Activated CD8-positive, alpha-beta memory T cell treated with anti-CD3 and anti-CD28 coated beads, Interleukin-2, amount 50 U/mL, for 24 hours (primary cell): ENCODE measurements at regions not wholly inside any gene's neighbourhood (a gene's known extent, or its start where the extent isn't known, plus 50 kb on each side); places are given as distances from the start of the nearest gene placed in this dataset.
"Not testable (repeated sequence)": the region's sequence is repeated elsewhere in the genome, so short reads cannot be mapped to it uniquely, and the experiment has no call there.

Experiments
- DNase-seq: peaks from one replicate; pipeline ENCODE4 v3.0.0-alpha.2; 2020; ENCODE audit errors: extremely low read depth

GRCh38 chr7:142440906-142441411 is 183.1 kb upstream of the PRSS58 start:
- no peak for DNase-seq

- no peak for DNase-seq
These were observed 182.5 kb upstream of the PRSS58 start for GRCh38 chr7:142440219-142440905.

GRCh38 chr7:142439739-142440138 is 181.9 kb upstream of the PRSS58 start:
- DNase-seq = no peak

GRCh38 chr7:142438923-142439515 is 181.2 kb upstream of the PRSS58 start:
- no peak for DNase-seq

DNA sequence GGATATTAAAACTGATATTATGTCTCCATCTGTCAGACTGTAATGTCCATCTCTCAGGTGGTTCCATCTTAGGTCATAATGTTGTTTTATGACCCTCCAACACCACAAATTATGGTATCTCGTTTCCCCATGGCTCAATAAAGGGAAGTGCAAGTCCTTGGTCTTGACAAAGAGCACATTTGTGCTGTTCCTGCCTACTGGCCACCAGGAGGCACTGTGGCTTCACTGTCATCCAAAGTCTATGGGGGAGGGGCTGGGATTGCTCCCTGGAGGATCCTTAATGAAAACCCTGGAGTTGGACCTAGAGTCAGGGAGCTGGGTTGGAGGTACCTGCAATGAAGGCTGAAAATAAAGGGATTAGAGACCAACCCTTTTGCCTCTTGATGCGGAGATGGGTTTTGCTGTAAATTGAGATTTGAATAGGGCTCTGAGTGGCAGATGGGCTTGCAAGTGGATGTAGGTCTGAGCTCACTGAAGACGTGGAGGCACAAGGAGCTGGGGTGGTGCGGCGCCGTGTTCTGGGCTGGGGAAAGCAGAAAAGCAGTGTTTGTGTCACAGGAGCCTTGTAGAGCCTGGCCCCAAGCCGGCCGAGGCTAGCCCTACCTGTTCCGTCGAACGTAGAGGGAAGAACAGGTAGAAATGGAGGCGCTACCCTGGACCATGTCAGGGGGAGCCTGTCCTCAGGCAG is 180.5 kb upstream of the PRSS58 start:
- no peak for DNase-seq

DNA sequence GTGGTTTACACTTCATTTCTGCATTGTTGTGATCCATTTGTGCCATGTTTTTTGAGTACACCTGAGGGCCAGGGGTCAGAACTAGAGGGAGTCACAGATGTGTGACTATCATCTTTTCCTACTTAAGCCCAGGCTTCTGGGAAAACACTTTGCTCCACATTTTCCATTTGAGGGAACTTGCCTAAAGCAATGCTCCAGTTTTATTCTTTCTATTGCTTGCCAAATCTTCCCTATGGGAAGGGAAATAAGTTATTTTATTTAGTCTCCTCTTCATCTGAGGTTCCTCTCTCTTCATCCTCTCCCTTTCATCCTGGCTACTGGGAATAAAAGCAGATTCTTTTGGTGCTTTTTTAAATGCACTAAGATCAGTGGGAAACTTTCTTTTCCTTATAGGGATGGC is 179.9 kb upstream of the PRSS58 start:
- DNase-seq = no peak

DNA sequence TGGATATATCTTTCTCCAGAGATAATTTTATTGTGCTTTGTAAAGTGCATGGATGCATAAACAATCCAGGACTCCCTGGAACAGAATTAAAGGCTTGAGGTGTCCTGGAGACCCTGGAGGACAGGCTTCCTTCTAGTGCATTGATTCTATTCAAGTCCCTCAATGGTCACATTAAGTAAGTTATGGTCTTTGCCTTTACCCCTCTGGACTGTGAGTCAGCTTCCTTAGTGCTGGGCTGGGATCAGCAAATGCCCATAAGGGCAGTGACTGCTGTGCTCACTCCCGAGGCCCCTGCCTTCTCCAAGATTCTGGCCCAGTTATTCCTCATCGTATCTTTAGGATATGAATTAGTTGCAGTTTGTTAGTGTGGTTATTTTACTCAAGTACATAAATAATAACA is 178.7 kb upstream of the PRSS58 start:
- DNase-seq = no peak

- DNase-seq = not testable (repeated sequence)
These were observed 177.7 kb upstream of the PRSS58 start for GRCh38 chr7:142435606-142436005.

DNA sequence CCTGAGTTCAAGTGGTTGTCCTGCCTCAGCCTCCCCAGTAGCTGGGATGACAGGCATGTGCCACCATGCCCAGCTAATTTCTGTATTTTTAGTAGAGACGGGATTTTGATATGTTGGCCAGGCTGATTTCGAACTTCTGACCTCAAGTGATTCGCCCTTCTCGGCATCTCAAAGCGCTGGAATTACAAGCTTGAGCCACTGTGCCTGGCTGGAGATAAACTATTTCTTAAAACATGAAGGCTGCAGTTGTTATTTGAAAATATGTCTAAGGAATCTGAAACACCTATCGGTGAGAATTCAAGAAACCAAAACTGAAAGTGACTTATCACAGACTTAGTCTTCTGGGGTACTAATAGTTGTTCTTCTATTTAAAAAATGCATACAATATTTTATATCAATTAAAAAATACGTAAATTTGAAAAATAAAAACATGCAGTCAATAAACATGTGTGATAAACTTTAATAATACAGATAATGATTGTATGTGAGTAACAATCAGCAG is 176.9 kb upstream of the PRSS58 start:
- DNase-seq = no peak

GRCh38 chr7:142434133-142434532 is 176.3 kb upstream of the PRSS58 start:
- not testable (repeated sequence) for DNase-seq

GRCh38 chr7:142432377-142432776 is 174.5 kb upstream of the PRSS58 start:
- DNase-seq = no peak

DNA sequence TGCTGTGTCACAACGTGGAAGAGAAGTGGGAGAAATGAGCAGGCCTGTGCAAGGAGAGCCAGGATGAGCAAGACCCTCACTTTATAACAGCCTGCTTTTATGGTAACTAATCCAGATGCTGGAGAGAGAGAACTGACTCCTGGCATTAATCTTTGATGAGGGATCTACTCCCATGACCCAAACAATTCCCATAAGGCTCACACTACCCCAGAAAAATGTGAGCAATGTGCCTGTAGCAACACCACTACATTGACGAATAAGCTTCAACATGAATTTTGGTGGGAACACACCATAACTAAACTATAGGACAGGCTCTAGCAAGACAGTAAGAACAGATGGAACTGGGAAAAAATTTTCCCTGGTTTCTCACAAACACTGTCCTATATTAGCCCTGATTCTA is 173.6 kb upstream of the PRSS58 start:
- no peak for DNase-seq

DNA sequence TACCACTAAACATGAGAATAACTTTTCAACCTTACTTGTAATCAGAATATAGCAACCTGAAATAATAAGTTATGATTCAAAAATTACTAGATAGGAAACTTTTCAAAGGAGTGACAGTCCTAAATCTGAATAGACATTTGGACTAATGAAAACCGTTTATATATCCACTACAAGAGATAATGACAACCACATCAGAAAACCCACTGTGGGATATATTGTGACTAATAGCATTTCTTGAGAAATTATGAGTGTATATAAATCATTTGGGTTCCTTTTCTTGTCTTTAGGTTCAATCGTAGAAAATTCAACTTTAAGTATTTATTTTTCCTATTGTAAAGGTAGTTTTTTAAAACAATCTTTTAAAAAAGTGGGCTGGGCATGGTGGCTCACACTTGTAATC is 170.2 kb upstream of the PRSS58 start:
- no peak for DNase-seq

GRCh38 chr7:142425281-142425680 is 167.4 kb upstream of the PRSS58 start:
- DNase-seq = no peak

DNA sequence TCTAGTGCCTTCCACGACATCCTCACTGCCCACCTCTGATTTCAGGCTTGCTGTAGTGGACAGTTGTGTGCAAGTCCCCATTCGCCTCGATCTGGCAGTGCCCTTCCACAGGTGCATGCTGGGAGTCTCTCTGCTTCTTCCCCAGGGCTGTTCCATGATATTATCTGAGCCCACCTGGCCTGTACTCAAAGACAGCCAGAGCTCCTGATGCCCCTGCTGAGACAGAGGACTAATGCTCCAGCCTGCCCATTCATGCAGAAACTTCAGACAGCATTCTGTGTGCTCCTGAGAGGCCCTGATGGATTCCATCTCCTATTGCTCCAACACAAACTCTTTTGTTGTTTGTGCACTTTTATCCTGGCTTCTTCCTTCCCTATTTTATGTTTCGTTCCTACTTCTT is 164.8 kb upstream of the PRSS58 start:
- DNase-seq = no peak

- DNase-seq = no peak
These were observed 162.9 kb upstream of the PRSS58 start for GRCh38 chr7:142420554-142421362.

- DNase-seq = no peak
These were observed 160.5 kb upstream of the PRSS58 start for GRCh38 chr7:142418326-142418725.

- DNase-seq = no peak
These were observed 157.1 kb upstream of the PRSS58 start for GRCh38 chr7:142414915-142415314.

GRCh38 chr7:142414135-142414534 is 156.3 kb upstream of the PRSS58 start:
- DNase-seq = no peak

GRCh38 chr7:142413280-142414000 is 155.6 kb upstream of the PRSS58 start:
- no peak for DNase-seq

DNA sequence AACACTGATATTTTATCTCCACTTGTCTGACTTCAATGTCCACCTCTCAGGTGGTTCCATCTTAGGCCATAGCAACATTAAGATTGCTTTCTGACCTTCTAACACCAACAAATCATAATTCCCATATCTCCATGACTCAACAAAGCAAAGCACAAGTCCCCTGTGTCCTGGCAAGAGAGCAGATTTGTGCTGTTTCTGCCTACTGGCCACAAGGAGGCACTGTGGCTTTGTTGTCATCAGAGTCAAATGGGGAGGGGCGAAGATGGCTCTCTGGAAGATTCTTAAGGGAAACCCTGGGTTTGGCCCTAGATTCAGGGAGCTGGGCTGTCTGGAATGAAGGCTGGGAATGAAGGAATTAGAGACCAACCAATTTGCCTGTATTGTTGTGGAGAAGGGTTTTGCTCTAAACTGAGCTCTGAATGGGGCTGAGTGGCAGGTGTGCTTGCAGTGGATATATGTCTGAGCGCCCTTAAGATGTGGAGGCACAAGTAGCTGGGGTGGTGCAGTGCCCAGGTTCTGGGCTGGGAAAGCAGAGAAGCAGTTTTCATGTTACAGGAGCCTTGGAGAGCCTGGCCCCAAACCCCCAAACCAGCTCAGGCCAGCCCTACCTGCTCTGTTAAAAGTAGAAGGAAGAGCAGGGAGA is 154.8 kb upstream of the PRSS58 start:
- no peak for DNase-seq
